ENCODE measurements at regions not wholly inside any gene's neighbourhood (a gene's known extent, or its start where the extent isn't known, plus 50 kb on each side); places are given as distances from the start of the nearest gene placed in this dataset.

- Histone ChIP-seq H3K9me3 (ENCODE audit: control insufficient read depth, low read length) (peaks cover 14% of the 10 kb centered on the region), H3K36me3 (ENCODE audit: control insufficient read depth, insufficient read depth, low read length, severe bottlenecking) (no peaks in the 10 kb centered on the region), H3K4me3 (ENCODE audit: low read length) (no peak overlapping the region), H3K4me1 (ENCODE audit: control insufficient read depth, insufficient read depth, low read length) (no peaks in the 10 kb centered on the region), H3K9ac (ENCODE audit: low read length) (no peak overlapping the region), H3K27me3 (replicated peaks; ENCODE audit: control insufficient read depth, insufficient read depth, low read length) (no peaks in the 10 kb centered on the region)
- DNase-seq (ENCODE audit: low read depth), result peak; percentile 10
Observed at GRCh38 chr10:62323751-62324150, 50.4 kb upstream of the ZNF365 start.

Data from adipocyte (in vitro differentiated cells).